SJSA1 (cell line): ENCODE measurements at regions not wholly inside any gene's neighbourhood (a gene's known extent, or its start where the extent isn't known, plus 50 kb on each side); places are given as distances from the start of the nearest gene placed in this dataset.

Experiments used
- DNase-seq, 2 experiments: peaks; one replicate each; pipeline ENCODE4 v3.0.0-alpha.2; 2015 to 2020; ENCODE audit warnings: low spot score in 2 of 2, low read depth in 1 of 2
- H3K27ac ChIP-seq: fragments of 250-450 bp; sonication (Bioruptor Pico); 2 replicates; pipeline ENCODE4 v1.5.1; 2020; ENCODE audit warnings: mild to moderate bottlenecking, moderate library complexity
- H3K27me3 ChIP-seq: fragments of 250-450 bp; sonication (Bioruptor Pico); replicated peaks from 2 replicates; pipeline ENCODE4 v1.5.1; 2020; ENCODE audit warnings: mild to moderate bottlenecking, moderate library complexity
- H3K36me3 ChIP-seq: fragments of 250-450 bp; sonication (Bioruptor Pico); 2 replicates; pipeline ENCODE4 v1.5.1; 2020; ENCODE audit warnings: mild to moderate bottlenecking
- H3K4me1 ChIP-seq: fragments of 250-450 bp; sonication (Bioruptor Pico); replicated peaks from 2 replicates; pipeline ENCODE4 v1.6.1; 2021; ENCODE audit warnings: mild to moderate bottlenecking
- H3K4me3 ChIP-seq: fragments of 250-450 bp; sonication (Bioruptor Pico); 2 replicates; pipeline ENCODE4 v1.5.1; 2020; ENCODE audit warnings: mild to moderate bottlenecking
- H3K9me3 ChIP-seq: fragments of 250-450 bp; sonication (Bioruptor Pico); replicated peaks from 2 replicates; pipeline ENCODE4 v1.5.1; 2020; ENCODE audit warnings: mild to moderate bottlenecking

DNA sequence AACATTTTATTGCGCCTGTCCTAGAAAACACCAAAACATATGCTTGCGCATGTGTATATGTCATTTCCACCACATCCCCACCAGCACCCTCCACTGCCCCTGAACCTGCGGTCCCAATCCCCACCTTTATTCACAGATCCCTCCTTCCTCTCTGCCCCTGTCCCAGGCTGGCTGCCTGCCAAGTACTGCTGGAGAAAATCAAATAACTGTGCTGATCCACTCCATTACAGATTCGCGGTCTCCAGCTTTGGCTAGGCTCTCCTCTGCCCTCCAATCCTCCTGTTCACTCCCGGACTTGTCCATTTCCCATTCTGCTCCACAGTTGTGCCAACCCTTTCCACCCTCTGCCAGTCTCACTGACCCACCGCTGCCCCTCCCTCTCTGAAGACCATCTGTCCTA, 59.3 kb upstream of the GJB5 start:
- 0 out of 2 replicates have a peak, but pooled peaks cover 4% of the 10 kb centered on the region for H3K27me3 ChIP-seq
- no peak for DNase-seq
- H3K4me1 ChIP-seq = no peaks in the 10 kb centered on the region
- H3K9me3 ChIP-seq = 0 out of 2 replicates have a peak, but pooled peaks cover 2% of the 10 kb centered on the region
- H3K27ac ChIP-seq = no peak overlapping the region
- no peaks in the 10 kb centered on the region for H3K36me3 ChIP-seq
- no peak overlapping the region for H3K4me3 ChIP-seq

DNA sequence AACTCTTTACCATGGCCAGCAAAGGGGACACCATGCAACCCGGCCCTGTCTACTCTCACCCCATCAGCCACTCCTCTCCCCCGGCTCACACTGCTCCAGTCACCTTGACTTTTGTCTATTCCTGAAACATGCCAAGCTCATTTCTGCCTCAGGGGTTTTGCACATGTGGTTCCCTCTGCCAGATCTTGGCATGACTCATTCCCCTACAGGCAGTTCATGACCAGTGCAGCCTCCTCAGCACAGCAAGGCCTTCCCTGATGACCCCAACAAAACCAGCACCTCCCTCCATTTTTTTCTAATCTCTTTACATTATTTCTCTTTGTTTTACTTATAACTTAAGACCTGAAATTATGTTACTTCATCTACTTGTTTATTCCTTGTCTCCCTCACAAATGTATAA, 58.6 kb upstream of the GJB5 start:
- DNase-seq = no peak
- Histone ChIP-seq H3K27ac (no peak overlapping the region), H3K9me3 (0 out of 2 replicates have a peak, but pooled peaks cover 2% of the 10 kb centered on the region)

DNA sequence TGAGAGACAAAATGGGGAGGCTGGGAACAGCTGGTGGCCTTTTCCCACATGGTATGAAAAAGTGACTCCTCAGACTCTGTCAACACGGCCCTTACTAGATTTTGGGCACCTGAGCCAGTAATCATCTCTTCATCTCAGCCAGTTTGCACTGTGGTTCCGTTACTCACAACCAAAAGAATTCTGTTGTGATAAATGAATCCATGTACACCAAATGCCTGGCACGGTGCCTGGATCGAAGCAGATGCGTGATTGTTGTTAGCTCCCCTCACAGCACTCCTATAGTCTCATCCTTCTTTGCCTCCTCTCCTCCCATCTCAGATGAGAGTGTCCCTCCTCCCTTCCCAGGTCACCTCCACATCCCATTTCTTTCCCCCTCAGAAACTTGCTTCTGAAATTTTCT, 57.9 kb upstream of the GJB5 start:
- H3K27ac ChIP-seq = no peak overlapping the region
- no peaks in the 10 kb centered on the region for H3K36me3 ChIP-seq
- H3K27me3 ChIP-seq = 0 out of 2 replicates have a peak, but pooled peaks cover 7% of the 10 kb centered on the region
- H3K4me1 ChIP-seq = no peaks in the 10 kb centered on the region
- no peak overlapping the region for H3K4me3 ChIP-seq
- no peak for DNase-seq
- no peaks in the 10 kb centered on the region for H3K9me3 ChIP-seq

More for the DNA sequence above, 58.6 kb upstream of the GJB5 start:
- Histone ChIP-seq H3K4me3 (no peak overlapping the region), H3K36me3 (no peaks in the 10 kb centered on the region), H3K27me3 (0 out of 2 replicates have a peak, but pooled peaks cover 4% of the 10 kb centered on the region), H3K4me1 (no peaks in the 10 kb centered on the region)

DNA sequence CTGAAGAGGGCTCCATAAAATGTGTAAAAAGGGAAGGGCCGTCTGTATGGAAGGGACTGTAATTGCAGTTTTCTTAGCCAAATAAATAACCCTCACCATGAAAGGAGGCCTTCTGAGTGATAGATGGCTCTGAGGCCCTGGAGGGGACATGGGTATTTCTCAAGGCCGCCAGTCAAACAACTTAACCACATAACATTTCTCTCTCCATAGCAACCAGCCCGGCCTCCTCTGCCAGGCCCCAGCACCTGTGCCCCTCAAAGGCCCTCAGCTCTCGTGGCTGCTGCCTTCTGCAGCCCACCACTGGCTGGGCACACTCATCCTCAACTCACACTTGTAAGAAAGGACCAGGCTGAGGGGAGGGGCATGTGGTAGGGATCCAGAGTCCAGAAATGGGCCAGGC, 57.0 kb upstream of the GJB5 start:
- no peaks in the 10 kb centered on the region for H3K9me3 ChIP-seq

DNA sequence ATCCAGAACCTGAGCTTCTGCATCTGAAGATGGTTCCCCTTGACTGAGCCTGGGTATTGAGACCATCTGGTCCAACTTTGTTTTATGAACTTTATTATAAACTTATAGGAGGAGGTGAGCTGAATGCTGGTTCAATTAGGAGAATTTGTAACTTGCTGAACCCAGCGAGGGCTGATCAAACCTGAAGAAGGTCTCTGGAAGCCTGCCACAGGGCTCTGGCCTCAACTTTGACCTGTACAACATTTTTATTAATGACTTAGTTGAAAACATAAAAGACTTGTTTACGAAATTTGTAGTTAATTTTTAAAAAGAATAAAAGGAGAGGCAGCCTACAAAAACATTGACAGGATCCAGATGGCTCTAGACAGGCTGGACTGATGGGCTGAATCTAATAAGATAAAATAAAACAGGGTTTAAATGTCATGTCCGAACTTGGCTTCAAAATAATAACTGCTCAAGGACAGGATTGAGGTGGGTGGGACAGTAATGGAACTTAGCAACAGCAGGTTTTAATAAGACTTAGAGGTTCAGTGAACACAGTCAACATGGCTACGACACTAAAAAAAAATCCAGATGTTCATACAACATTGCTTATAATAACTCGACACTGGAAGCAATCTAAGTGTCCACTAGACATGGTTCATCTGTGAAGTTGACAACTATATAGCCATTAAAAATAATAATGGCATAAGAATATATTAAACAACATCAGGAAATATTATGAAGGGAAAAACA, 53.4 kb upstream of the GJB5 start:
- Histone ChIP-seq H3K27me3 (0 out of 2 replicates have a peak, but pooled peaks cover 10% of the 10 kb centered on the region), H3K36me3 (no peaks in the 10 kb centered on the region), H3K27ac (no peak overlapping the region)

More for the DNA sequence above, 57.0 kb upstream of the GJB5 start:
- Histone ChIP-seq H3K36me3 (no peaks in the 10 kb centered on the region), H3K4me1 (no peaks in the 10 kb centered on the region), H3K27ac (no peak overlapping the region), H3K27me3 (0 out of 2 replicates have a peak, but pooled peaks cover 7% of the 10 kb centered on the region), H3K4me3 (no peak overlapping the region)
- DNase-seq = no peak

More for the DNA sequence above, 53.4 kb upstream of the GJB5 start:
- Histone ChIP-seq H3K4me1 (no peaks in the 10 kb centered on the region), H3K9me3 (no peaks in the 10 kb centered on the region), H3K4me3 (no peak overlapping the region)
- DNase-seq = no peak
